ENCODE measurements at regions not wholly inside any gene's neighbourhood (a gene's known extent, or its start where the extent isn't known, plus 50 kb on each side); places are given as distances from the start of the nearest gene placed in this dataset.

DNA sequence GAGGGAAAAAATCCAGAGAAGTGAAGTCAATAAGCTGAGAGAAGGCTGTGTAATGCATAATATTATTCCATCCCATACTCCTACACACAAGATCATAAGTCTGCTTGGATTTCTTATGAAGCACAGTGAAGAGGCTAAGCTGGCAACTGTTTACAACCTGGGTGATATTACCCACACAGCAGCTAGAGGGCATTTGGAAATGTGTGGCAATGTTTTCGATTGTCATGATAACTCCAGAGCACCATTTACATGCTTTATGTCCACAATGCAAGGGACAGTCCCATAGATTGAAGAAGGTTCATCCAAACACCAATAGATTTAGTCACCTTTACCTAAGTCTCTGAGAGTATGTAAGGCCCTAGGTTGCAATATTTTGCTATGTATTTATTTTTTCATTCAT, 412.2 kb downstream of the PPP3CA start:
- TF ChIP-seq ZFX (IDR thresholded peaks at IDR 0.05), result no peak
- TF ChIP-seq, protein P1, sequence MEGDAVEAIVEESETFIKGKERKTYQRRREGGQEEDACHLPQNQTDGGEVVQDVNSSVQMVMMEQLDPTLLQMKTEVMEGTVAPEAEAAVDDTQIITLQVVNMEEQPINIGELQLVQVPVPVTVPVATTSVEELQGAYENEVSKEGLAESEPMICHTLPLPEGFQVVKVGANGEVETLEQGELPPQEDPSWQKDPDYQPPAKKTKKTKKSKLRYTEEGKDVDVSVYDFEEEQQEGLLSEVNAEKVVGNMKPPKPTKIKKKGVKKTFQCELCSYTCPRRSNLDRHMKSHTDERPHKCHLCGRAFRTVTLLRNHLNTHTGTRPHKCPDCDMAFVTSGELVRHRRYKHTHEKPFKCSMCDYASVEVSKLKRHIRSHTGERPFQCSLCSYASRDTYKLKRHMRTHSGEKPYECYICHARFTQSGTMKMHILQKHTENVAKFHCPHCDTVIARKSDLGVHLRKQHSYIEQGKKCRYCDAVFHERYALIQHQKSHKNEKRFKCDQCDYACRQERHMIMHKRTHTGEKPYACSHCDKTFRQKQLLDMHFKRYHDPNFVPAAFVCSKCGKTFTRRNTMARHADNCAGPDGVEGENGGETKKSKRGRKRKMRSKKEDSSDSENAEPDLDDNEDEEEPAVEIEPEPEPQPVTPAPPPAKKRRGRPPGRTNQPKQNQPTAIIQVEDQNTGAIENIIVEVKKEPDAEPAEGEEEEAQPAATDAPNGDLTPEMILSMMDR (conservative IDR thresholded peaks at IDR 0.05), result peak; percentile 68
- no peak overlapping the region for H3K27ac ChIP-seq

GRCh38 chr4:100933628-100934027, 413.7 kb downstream of the PPP3CA start:
- H3K27ac ChIP-seq, result no peak overlapping the region
- TF ChIP-seq ZFX (IDR thresholded peaks at IDR 0.05), result no peak
- TF ChIP-seq, protein P1 (conservative IDR thresholded peaks at IDR 0.05), result no peak

GRCh38 chr4:100929758-100930157, 411.9 kb upstream of the EMCN start:
- no peak for TF ChIP-seq ZFX (IDR thresholded peaks at IDR 0.05)
- TF ChIP-seq, protein P1 (conservative IDR thresholded peaks at IDR 0.05), result no peak
- H3K27ac ChIP-seq, result peak overlapping the region; percentile 29; the same call in 1 of the 2 replicates

GRCh38 chr4:100929135-100929534, 411.3 kb upstream of the EMCN start:
- peak overlapping the region; percentile 29; the same call in 1 of the 2 replicates for H3K27ac ChIP-seq
- no peak for TF ChIP-seq ZFX (IDR thresholded peaks at IDR 0.05)
- TF ChIP-seq, protein P1 (conservative IDR thresholded peaks at IDR 0.05), result no peak

GRCh38 chr4:100926039-100926717, 408.4 kb upstream of the EMCN start:
- TF ChIP-seq ZFX (IDR thresholded peaks at IDR 0.05), result no peak
- TF ChIP-seq, protein P1 (conservative IDR thresholded peaks at IDR 0.05), result no peak
- H3K27ac ChIP-seq, result no peak overlapping the region

DNA sequence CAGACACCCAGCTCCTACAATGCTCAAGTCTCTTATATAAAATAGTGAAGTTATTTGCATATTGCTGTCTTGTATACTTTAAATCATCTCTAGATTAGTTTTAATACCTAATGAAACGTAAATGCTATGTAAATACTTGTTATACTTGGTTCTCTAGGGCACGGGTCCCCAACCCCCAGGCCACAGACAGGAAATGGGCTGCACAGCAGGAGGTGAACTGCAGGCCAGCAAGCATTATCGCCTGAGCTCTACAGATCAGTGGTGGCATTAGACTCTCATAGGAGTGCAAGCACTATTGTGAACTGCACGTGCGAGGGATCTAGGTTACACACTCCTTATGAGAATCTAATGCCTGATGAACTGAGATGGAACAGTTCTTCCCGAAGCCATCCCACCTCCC, 395.9 kb upstream of the EMCN start:
- no peak overlapping the region for H3K27ac ChIP-seq
- no peak for TF ChIP-seq ZFX (IDR thresholded peaks at IDR 0.05)
- TF ChIP-seq, protein P1 (conservative IDR thresholded peaks at IDR 0.05), result no peak

- no peak for TF ChIP-seq ZFX (IDR thresholded peaks at IDR 0.05)
- TF ChIP-seq, protein P1 (conservative IDR thresholded peaks at IDR 0.05), result no peak
- H3K27ac ChIP-seq, result no peak overlapping the region
Measured at GRCh38 chr4:100908540-100908939, 390.7 kb upstream of the EMCN start.
